Astrocyte of the cerebellum (primary cell): ENCODE measurements at regions not wholly inside any gene's neighbourhood (a gene's known extent, or its start where the extent isn't known, plus 50 kb on each side); places are given as distances from the start of the nearest gene placed in this dataset.

ENCODE experiments used
- DNase-seq: peaks from one replicate; pipeline ENCODE4 v3.0.0-alpha.2; 2011; ENCODE audit warnings: low read depth
- H3K4me3 ChIP-seq: 2 replicates; pipeline ENCODE4 v1.5.1; 2011; ENCODE audit warnings: mild to moderate bottlenecking, low read depth, low read length, moderate library complexity
- CTCF ChIP-seq: IDR thresholded peaks from 2 replicates; pipeline ENCODE4 v1.5.1; 2012; ENCODE audit warnings: low read length, low read depth, moderate library complexity, mild to moderate bottlenecking; ENCODE audit errors: missing control alignments
- in situ Hi-C: cut with HindIII; loops from 2 replicates; pipeline ENCODE4 v1.10.0; 2017; ENCODE audit warnings: low sequenced_read_pairs

- in situ Hi-C loops: no loop called here
- no peak overlapping the region for H3K4me3 ChIP-seq
- no peak for TF ChIP-seq CTCF
- no peak for DNase-seq
Observed at GRCh38 chr2:138866797-138867196, 86.6 kb upstream of the NXPH2 start.

GRCh38 chr2:138853761-138854160, 73.6 kb upstream of the NXPH2 start:
- DNase-seq: no peak
- in situ Hi-C loops: no loop called here
- no peak overlapping the region for H3K4me3 ChIP-seq
- no peak for TF ChIP-seq CTCF

- TF ChIP-seq CTCF: no peak
- DNase-seq: no peak
- no peak overlapping the region for H3K4me3 ChIP-seq
- in situ Hi-C loops: no loop called here
Observed at GRCh38 chr2:138853296-138853695, 73.1 kb upstream of the NXPH2 start.

GRCh38 chr2:138846216-138846821, 66.1 kb upstream of the NXPH2 start:
- in situ Hi-C loops: no loop called here
- H3K4me3 ChIP-seq: no peak overlapping the region
- DNase-seq: no peak
- peak; percentile 71 for TF ChIP-seq CTCF

GRCh38 chr2:138842341-138842740, 62.2 kb upstream of the NXPH2 start:
- DNase-seq: no peak
- no peak overlapping the region for H3K4me3 ChIP-seq
- TF ChIP-seq CTCF: no peak
- in situ Hi-C loops: no loop called here

GRCh38 chr2:138841459-138841858, 61.3 kb upstream of the NXPH2 start:
- DNase-seq: no peak
- in situ Hi-C loops: no loop called here
- TF ChIP-seq CTCF: no peak
- H3K4me3 ChIP-seq: no peak overlapping the region
